Coronary artery (tissue), 2 donors: ENCODE measurements at regions not wholly inside any gene's neighbourhood (a gene's known extent, or its start where the extent isn't known, plus 50 kb on each side); places are given as distances from the start of the nearest gene placed in this dataset.

Experiments
- DNase-seq: peaks from one replicate; pipeline ENCODE4 v3.0.0-alpha.2; 2017; ENCODE audit warnings: low spot score
- H3K27ac ChIP-seq, 2 donors: fragments of 200-600 bp; sonication (generic); one replicate each; pipeline ENCODE4 v1.5.1; 2016 to 2019
- H3K4me3 ChIP-seq: fragments of 200-600 bp; sonication (generic); 2 replicates; pipeline ENCODE4 v1.5.1; 2016; ENCODE audit warnings: mild to moderate bottlenecking, moderate library complexity
- CTCF ChIP-seq: fragments of 200-600 bp; sonication (generic); IDR thresholded peaks from one replicate; pipeline ENCODE4 v1.5.1; 2019; ENCODE audit warnings: antibody characterized with exemption

GRCh38 chr3:71956716-71957115, 171.8 kb upstream of the PROK2 start:
- no peak overlapping the region for H3K4me3 ChIP-seq
- TF ChIP-seq CTCF: no peak
- no peak overlapping the region for H3K27ac ChIP-seq
- no peak for DNase-seq

- DNase-seq: no peak
- no peak overlapping the region for H3K4me3 ChIP-seq
- TF ChIP-seq CTCF: no peak
- no peak overlapping the region for H3K27ac ChIP-seq
Measured at GRCh38 chr3:71956069-71956340, 171.1 kb upstream of the PROK2 start.

- Histone ChIP-seq H3K4me3 (no peak overlapping the region), H3K27ac (no peak overlapping the region)
- peak; percentile 74 for TF ChIP-seq CTCF
- peak; percentile 80 for DNase-seq
Measured at GRCh38 chr3:71955240-71956068, 170.5 kb upstream of the PROK2 start.

- no peak for DNase-seq
- no peak overlapping the region for H3K4me3 ChIP-seq
- no peak for TF ChIP-seq CTCF
- H3K27ac ChIP-seq: no peak overlapping the region
Measured at GRCh38 chr3:71951842-71952241, 166.9 kb upstream of the PROK2 start.

GRCh38 chr3:71951361-71951760, 166.4 kb upstream of the PROK2 start:
- no peak for TF ChIP-seq CTCF
- no peak overlapping the region for H3K4me3 ChIP-seq
- H3K27ac ChIP-seq: no peak overlapping the region
- DNase-seq: no peak

GRCh38 chr3:71949442-71949841, 164.5 kb upstream of the PROK2 start:
- no peak for DNase-seq
- Histone ChIP-seq H3K4me3 (no peak overlapping the region), H3K27ac (no peak overlapping the region)
- no peak for TF ChIP-seq CTCF

GRCh38 chr3:71944482-71945065, 159.6 kb upstream of the PROK2 start:
- no peak for TF ChIP-seq CTCF
- DNase-seq: no peak
- H3K27ac ChIP-seq: no peak overlapping the region
- no peak overlapping the region for H3K4me3 ChIP-seq
